ENCODE measurements at regions not wholly inside any gene's neighbourhood (a gene's known extent, or its start where the extent isn't known, plus 50 kb on each side); places are given as distances from the start of the nearest gene placed in this dataset.

DNA sequence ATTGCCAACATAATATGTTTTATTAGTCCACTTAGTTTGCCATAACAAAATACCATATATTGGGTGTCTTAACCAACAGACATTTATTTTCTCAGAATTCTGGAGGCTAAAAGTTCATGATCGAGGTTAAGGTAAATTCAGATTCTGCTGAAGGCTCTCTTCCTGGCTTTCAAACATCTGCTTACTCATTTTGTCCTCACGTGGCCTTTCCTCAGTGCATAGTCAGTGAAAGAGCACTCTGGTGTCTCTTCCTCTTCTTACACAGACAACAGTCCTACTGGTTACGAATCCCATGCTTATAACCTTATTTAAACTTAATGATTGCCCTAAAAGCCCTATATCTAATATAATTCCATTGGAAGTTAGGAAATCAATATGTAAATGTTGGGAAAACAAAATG, 479.7 kb downstream of the FSCB start:
- no peak for TF ChIP-seq NFIC (IDR thresholded peaks at IDR 0.05; ENCODE audit: borderline replicate concordance)
- TF ChIP-seq, protein P1, sequence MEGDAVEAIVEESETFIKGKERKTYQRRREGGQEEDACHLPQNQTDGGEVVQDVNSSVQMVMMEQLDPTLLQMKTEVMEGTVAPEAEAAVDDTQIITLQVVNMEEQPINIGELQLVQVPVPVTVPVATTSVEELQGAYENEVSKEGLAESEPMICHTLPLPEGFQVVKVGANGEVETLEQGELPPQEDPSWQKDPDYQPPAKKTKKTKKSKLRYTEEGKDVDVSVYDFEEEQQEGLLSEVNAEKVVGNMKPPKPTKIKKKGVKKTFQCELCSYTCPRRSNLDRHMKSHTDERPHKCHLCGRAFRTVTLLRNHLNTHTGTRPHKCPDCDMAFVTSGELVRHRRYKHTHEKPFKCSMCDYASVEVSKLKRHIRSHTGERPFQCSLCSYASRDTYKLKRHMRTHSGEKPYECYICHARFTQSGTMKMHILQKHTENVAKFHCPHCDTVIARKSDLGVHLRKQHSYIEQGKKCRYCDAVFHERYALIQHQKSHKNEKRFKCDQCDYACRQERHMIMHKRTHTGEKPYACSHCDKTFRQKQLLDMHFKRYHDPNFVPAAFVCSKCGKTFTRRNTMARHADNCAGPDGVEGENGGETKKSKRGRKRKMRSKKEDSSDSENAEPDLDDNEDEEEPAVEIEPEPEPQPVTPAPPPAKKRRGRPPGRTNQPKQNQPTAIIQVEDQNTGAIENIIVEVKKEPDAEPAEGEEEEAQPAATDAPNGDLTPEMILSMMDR (IDR thresholded peaks at IDR 0.05) = no peak
- no peak for TF ChIP-seq FOXM1 (IDR thresholded peaks at IDR 0.05; ENCODE audit: low read depth)
- TF ChIP-seq, protein P2, sequence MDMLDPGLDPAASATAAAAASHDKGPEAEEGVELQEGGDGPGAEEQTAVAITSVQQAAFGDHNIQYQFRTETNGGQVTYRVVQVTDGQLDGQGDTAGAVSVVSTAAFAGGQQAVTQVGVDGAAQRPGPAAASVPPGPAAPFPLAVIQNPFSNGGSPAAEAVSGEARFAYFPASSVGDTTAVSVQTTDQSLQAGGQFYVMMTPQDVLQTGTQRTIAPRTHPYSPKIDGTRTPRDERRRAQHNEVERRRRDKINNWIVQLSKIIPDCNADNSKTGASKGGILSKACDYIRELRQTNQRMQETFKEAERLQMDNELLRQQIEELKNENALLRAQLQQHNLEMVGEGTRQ (IDR thresholded peaks at IDR 0.05; ENCODE audit: borderline replicate concordance, low read depth, low read length) = no peak
- TF ChIP-seq RFX5 (IDR thresholded peaks at IDR 0.05; ENCODE audit: low read length) = no peak
- no peak for TF ChIP-seq TAF1 (IDR thresholded peaks at IDR 0.05; ENCODE audit: borderline replicate concordance, low read depth, low read length)
- TF ChIP-seq, protein P3, sequence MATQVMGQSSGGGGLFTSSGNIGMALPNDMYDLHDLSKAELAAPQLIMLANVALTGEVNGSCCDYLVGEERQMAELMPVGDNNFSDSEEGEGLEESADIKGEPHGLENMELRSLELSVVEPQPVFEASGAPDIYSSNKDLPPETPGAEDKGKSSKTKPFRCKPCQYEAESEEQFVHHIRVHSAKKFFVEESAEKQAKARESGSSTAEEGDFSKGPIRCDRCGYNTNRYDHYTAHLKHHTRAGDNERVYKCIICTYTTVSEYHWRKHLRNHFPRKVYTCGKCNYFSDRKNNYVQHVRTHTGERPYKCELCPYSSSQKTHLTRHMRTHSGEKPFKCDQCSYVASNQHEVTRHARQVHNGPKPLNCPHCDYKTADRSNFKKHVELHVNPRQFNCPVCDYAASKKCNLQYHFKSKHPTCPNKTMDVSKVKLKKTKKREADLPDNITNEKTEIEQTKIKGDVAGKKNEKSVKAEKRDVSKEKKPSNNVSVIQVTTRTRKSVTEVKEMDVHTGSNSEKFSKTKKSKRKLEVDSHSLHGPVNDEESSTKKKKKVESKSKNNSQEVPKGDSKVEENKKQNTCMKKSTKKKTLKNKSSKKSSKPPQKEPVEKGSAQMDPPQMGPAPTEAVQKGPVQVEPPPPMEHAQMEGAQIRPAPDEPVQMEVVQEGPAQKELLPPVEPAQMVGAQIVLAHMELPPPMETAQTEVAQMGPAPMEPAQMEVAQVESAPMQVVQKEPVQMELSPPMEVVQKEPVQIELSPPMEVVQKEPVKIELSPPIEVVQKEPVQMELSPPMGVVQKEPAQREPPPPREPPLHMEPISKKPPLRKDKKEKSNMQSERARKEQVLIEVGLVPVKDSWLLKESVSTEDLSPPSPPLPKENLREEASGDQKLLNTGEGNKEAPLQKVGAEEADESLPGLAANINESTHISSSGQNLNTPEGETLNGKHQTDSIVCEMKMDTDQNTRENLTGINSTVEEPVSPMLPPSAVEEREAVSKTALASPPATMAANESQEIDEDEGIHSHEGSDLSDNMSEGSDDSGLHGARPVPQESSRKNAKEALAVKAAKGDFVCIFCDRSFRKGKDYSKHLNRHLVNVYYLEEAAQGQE (IDR thresholded peaks at IDR 0.05; ENCODE audit: low read depth, low read length) = no peak
- TF ChIP-seq SIN3A (IDR thresholded peaks at IDR 0.05; ENCODE audit: borderline replicate concordance, low read depth, low read length) = no peak
- no peak for TF ChIP-seq EZH2phosphoT487 (IDR thresholded peaks at IDR 0.05; ENCODE audit: borderline replicate concordance, low read depth)
- TF ChIP-seq GABPA (IDR thresholded peaks at IDR 0.05; ENCODE audit: low read depth) = no peak
- no peak for TF ChIP-seq MXI1 (IDR thresholded peaks at IDR 0.05; ENCODE audit: low read depth, low read length)

All from SK-N-SH (cell line).